ENCODE measurements at regions not wholly inside any gene's neighbourhood (a gene's known extent, or its start where the extent isn't known, plus 50 kb on each side); places are given as distances from the start of the nearest gene placed in this dataset.

- TF ChIP-seq POLR2AphosphoS5 (IDR thresholded peaks at IDR 0.05; ENCODE audit: borderline replicate concordance, low read depth, low read length) (no peak), EZH2 (IDR thresholded peaks at IDR 0.05) (no peak)
Observed at GRCh38 chr14:51394384-51394783, 154.3 kb downstream of the TMX1 start.
